ENCODE measurements at regions not wholly inside any gene's neighbourhood (a gene's known extent, or its start where the extent isn't known, plus 50 kb on each side); places are given as distances from the start of the nearest gene placed in this dataset.

DNA sequence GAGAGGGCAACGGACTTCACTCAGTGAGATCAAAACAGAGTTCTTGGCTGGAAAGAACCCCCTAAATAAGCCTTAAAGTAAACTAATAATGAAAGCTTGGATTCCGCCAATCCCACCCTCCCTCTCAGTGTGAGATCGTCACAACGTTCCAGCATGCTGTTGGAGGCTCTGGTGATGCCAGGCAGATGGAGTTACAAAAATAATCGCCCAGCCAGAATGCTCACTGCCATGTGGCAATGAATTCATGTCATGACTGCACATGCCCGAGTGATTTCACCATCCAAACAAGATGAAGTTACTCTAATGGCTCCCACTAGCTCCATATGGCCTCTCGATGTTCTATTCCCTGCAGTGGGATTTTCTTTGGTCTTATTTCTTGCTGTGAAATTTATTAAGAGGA, 248.0 kb downstream of the SPATA18 start:
- TF ChIP-seq, protein P1, sequence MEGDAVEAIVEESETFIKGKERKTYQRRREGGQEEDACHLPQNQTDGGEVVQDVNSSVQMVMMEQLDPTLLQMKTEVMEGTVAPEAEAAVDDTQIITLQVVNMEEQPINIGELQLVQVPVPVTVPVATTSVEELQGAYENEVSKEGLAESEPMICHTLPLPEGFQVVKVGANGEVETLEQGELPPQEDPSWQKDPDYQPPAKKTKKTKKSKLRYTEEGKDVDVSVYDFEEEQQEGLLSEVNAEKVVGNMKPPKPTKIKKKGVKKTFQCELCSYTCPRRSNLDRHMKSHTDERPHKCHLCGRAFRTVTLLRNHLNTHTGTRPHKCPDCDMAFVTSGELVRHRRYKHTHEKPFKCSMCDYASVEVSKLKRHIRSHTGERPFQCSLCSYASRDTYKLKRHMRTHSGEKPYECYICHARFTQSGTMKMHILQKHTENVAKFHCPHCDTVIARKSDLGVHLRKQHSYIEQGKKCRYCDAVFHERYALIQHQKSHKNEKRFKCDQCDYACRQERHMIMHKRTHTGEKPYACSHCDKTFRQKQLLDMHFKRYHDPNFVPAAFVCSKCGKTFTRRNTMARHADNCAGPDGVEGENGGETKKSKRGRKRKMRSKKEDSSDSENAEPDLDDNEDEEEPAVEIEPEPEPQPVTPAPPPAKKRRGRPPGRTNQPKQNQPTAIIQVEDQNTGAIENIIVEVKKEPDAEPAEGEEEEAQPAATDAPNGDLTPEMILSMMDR (IDR thresholded peaks at IDR 0.05), result no peak
- TF ChIP-seq POLR2A (IDR thresholded peaks at IDR 0.05), result no peak
- no peak for TF ChIP-seq POLR2AphosphoS5 (IDR thresholded peaks at IDR 0.05; ENCODE audit: insufficient read depth in 1 of 2, low read depth in 1 of 2)
